ENCODE measurements at regions not wholly inside any gene's neighbourhood (a gene's known extent, or its start where the extent isn't known, plus 50 kb on each side); places are given as distances from the start of the nearest gene placed in this dataset.

- Histone ChIP-seq H3K36me3 (ENCODE audit: insufficient read depth, low read length) (no peaks in the 10 kb centered on the region), H3K27ac (no peak overlapping the region), H3K9ac (ENCODE audit: insufficient read length) (no peak overlapping the region), H3K4me3 (no peak overlapping the region), H3K9me3 (ENCODE audit: low read depth, low read length) (no peaks in the 10 kb centered on the region)
- DNase-seq (ENCODE audit: low read depth, low spot score), result no peak
- TF ChIP-seq FOXP2 (optimal IDR thresholded peaks at IDR 0.05; ENCODE audit: control extremely low read depth, extremely low read length, insufficient read depth), result no peak
- no peak for TF ChIP-seq EZH2 (IDR thresholded peaks at IDR 0.05)
- no peak for TF ChIP-seq POLR2AphosphoS5 (IDR thresholded peaks at IDR 0.05; ENCODE audit: borderline replicate concordance, low read depth, low read length)
Observed at GRCh38 chr6:142686507-142686887, 258.5 kb downstream of the HIVEP2 start.

GRCh38 chr6:142692942-142693341 lies 252.0 kb downstream of the HIVEP2 start:
- TF ChIP-seq POLR2AphosphoS5 (IDR thresholded peaks at IDR 0.05; ENCODE audit: borderline replicate concordance, low read depth, low read length) (no peak), EZH2 (IDR thresholded peaks at IDR 0.05) (no peak), FOXP2 (optimal IDR thresholded peaks at IDR 0.05; ENCODE audit: control extremely low read depth, extremely low read length, insufficient read depth) (no peak)
- DNase-seq (ENCODE audit: low read depth, low spot score), result peak; percentile 52
- Histone ChIP-seq H3K9ac (ENCODE audit: insufficient read length) (no peak overlapping the region), H3K36me3 (ENCODE audit: insufficient read depth, low read length) (no peaks in the 10 kb centered on the region), H3K27ac (no peak overlapping the region), H3K9me3 (ENCODE audit: low read depth, low read length) (no peaks in the 10 kb centered on the region), H3K4me3 (0 out of 2 replicates have a peak overlapping the region, but pooled peaks have one; percentile 35)

- TF ChIP-seq FOXP2 (optimal IDR thresholded peaks at IDR 0.05; ENCODE audit: control extremely low read depth, extremely low read length, insufficient read depth), result no peak
- no peak overlapping the region for H3K27ac ChIP-seq
- no peak overlapping the region for H3K9ac ChIP-seq (ENCODE audit: insufficient read length)
- no peaks in the 10 kb centered on the region for H3K9me3 ChIP-seq (ENCODE audit: low read depth, low read length)
- H3K4me3 ChIP-seq, result no peak overlapping the region
- no peak for DNase-seq (ENCODE audit: low read depth, low spot score)
- H3K36me3 ChIP-seq (ENCODE audit: insufficient read depth, low read length), result no peaks in the 10 kb centered on the region
Observed at GRCh38 chr6:142693441-142693840, 251.5 kb downstream of the HIVEP2 start.

- no peak overlapping the region for H3K9ac ChIP-seq (ENCODE audit: insufficient read length)
- TF ChIP-seq EZH2 (IDR thresholded peaks at IDR 0.05) (no peak), POLR2AphosphoS5 (IDR thresholded peaks at IDR 0.05; ENCODE audit: borderline replicate concordance, low read depth, low read length) (no peak), FOXP2 (optimal IDR thresholded peaks at IDR 0.05; ENCODE audit: control extremely low read depth, extremely low read length, insufficient read depth) (no peak)
- no peak overlapping the region for H3K27ac ChIP-seq
- no peaks in the 10 kb centered on the region for H3K9me3 ChIP-seq (ENCODE audit: low read depth, low read length)
- DNase-seq (ENCODE audit: low read depth, low spot score), result no peak
- H3K36me3 ChIP-seq (ENCODE audit: insufficient read depth, low read length), result no peaks in the 10 kb centered on the region
- H3K4me3 ChIP-seq, result no peak overlapping the region
Observed at GRCh38 chr6:142694054-142694453, 250.9 kb downstream of the HIVEP2 start.

GRCh38 chr6:142695016-142695415 lies 250.0 kb downstream of the HIVEP2 start:
- no peak overlapping the region for H3K9ac ChIP-seq (ENCODE audit: insufficient read length)
- no peaks in the 10 kb centered on the region for H3K9me3 ChIP-seq (ENCODE audit: low read depth, low read length)
- no peak for TF ChIP-seq EZH2 (IDR thresholded peaks at IDR 0.05)
- TF ChIP-seq POLR2AphosphoS5 (IDR thresholded peaks at IDR 0.05; ENCODE audit: borderline replicate concordance, low read depth, low read length), result no peak
- TF ChIP-seq FOXP2 (optimal IDR thresholded peaks at IDR 0.05; ENCODE audit: control extremely low read depth, extremely low read length, insufficient read depth), result no peak
- H3K27ac ChIP-seq, result no peak overlapping the region
- no peak overlapping the region for H3K4me3 ChIP-seq
- no peaks in the 10 kb centered on the region for H3K36me3 ChIP-seq (ENCODE audit: insufficient read depth, low read length)
- DNase-seq (ENCODE audit: low read depth, low spot score), result no peak

- TF ChIP-seq EZH2 (IDR thresholded peaks at IDR 0.05), result no peak
- no peak for TF ChIP-seq FOXP2 (optimal IDR thresholded peaks at IDR 0.05; ENCODE audit: control extremely low read depth, extremely low read length, insufficient read depth)
- TF ChIP-seq POLR2AphosphoS5 (IDR thresholded peaks at IDR 0.05; ENCODE audit: borderline replicate concordance, low read depth, low read length), result no peak
- no peak for DNase-seq (ENCODE audit: low read depth, low spot score)
Observed at GRCh38 chr6:142696123-142697000, 248.6 kb downstream of the HIVEP2 start.

GRCh38 chr6:142697001-142697335 lies 248.0 kb downstream of the HIVEP2 start:
- no peak overlapping the region for H3K4me3 ChIP-seq
- H3K36me3 ChIP-seq (ENCODE audit: insufficient read depth, low read length), result no peaks in the 10 kb centered on the region
- no peak for TF ChIP-seq EZH2 (IDR thresholded peaks at IDR 0.05)
- no peak for TF ChIP-seq FOXP2 (optimal IDR thresholded peaks at IDR 0.05; ENCODE audit: control extremely low read depth, extremely low read length, insufficient read depth)
- TF ChIP-seq POLR2AphosphoS5 (IDR thresholded peaks at IDR 0.05; ENCODE audit: borderline replicate concordance, low read depth, low read length), result no peak
- no peak overlapping the region for H3K27ac ChIP-seq
- H3K9ac ChIP-seq (ENCODE audit: insufficient read length), result no peak overlapping the region
- no peaks in the 10 kb centered on the region for H3K9me3 ChIP-seq (ENCODE audit: low read depth, low read length)
- no peak for DNase-seq (ENCODE audit: low read depth, low spot score)

More at GRCh38 chr6:142696123-142697000, 248.6 kb downstream of the HIVEP2 start:
- Histone ChIP-seq H3K9ac (ENCODE audit: insufficient read length) (no peak overlapping the region), H3K4me3 (no peak overlapping the region), H3K36me3 (ENCODE audit: insufficient read depth, low read length) (no peaks in the 10 kb centered on the region), H3K9me3 (ENCODE audit: low read depth, low read length) (no peaks in the 10 kb centered on the region), H3K27ac (no peak overlapping the region)

GRCh38 chr6:142697922-142698321 lies 247.1 kb downstream of the HIVEP2 start:
- no peak overlapping the region for H3K4me3 ChIP-seq
- H3K27ac ChIP-seq, result no peak overlapping the region
- no peaks in the 10 kb centered on the region for H3K36me3 ChIP-seq (ENCODE audit: insufficient read depth, low read length)
- H3K9ac ChIP-seq (ENCODE audit: insufficient read length), result no peak overlapping the region
- no peak for DNase-seq (ENCODE audit: low read depth, low spot score)
- TF ChIP-seq FOXP2 (optimal IDR thresholded peaks at IDR 0.05; ENCODE audit: control extremely low read depth, extremely low read length, insufficient read depth) (no peak), EZH2 (IDR thresholded peaks at IDR 0.05) (no peak), POLR2AphosphoS5 (IDR thresholded peaks at IDR 0.05; ENCODE audit: borderline replicate concordance, low read depth, low read length) (no peak)
- H3K9me3 ChIP-seq (ENCODE audit: low read depth, low read length), result no peaks in the 10 kb centered on the region

- no peaks in the 10 kb centered on the region for H3K36me3 ChIP-seq (ENCODE audit: insufficient read depth, low read length)
- DNase-seq (ENCODE audit: low read depth, low spot score), result no peak
Observed at GRCh38 chr6:142698751-142699150, 246.2 kb downstream of the HIVEP2 start.

More at GRCh38 chr6:142698751-142699150, 246.2 kb downstream of the HIVEP2 start:
- Histone ChIP-seq H3K9me3 (ENCODE audit: low read depth, low read length) (no peaks in the 10 kb centered on the region), H3K4me3 (no peak overlapping the region), H3K9ac (ENCODE audit: insufficient read length) (no peak overlapping the region), H3K27ac (no peak overlapping the region)
- TF ChIP-seq EZH2 (IDR thresholded peaks at IDR 0.05) (no peak), POLR2AphosphoS5 (IDR thresholded peaks at IDR 0.05; ENCODE audit: borderline replicate concordance, low read depth, low read length) (no peak), FOXP2 (optimal IDR thresholded peaks at IDR 0.05; ENCODE audit: control extremely low read depth, extremely low read length, insufficient read depth) (no peak)

Data from SK-N-MC (cell line).